H1 (cell line): ENCODE measurements at regions not wholly inside any gene's neighbourhood (a gene's known extent, or its start where the extent isn't known, plus 50 kb on each side); places are given as distances from the start of the nearest gene placed in this dataset.

Experiments used
- ASH2L ChIP-seq: fragments of 200-600, 300-600 bp; sonication (generic); IDR thresholded peaks from one replicate; pipeline ENCODE4 v1.7.1; 2017; ENCODE audit warnings: low read length
- BRCA1 ChIP-seq: IDR thresholded peaks from 2 replicates; pipeline ENCODE4 v1.6.1; 2012; ENCODE audit warnings: low read depth, low read length, improper control_type of control experiment
- TCF12 ChIP-seq: IDR thresholded peaks from 2 replicates; pipeline ENCODE4 v1.6.1; 2011; ENCODE audit warnings: low read depth, mild to moderate bottlenecking, low read length

DNA sequence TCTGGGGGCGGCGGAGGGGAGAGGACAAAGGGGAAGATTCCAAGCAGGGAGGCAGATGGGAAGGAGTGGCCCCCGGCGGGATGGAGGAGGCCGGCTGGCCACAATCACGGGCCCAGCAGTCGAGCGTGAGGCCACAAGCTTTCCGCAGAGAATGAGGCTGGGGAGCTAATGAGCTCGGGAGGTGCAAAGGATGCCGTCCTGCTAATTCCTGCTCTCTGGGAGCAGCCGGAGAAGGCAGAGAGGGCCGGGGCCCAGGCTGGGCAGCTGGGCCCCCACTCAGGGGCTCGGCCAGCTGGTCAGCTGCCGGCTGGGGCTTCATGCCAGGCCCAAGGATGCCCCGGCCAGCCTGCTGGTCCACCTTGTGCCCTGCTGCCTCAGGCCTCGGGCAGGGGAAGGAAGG is 98.1 kb upstream of the LHX5 start (continued):
- TF ChIP-seq ASH2L (no peak), TCF12 (no peak), BRCA1 (no peak)
